Parathyroid adenoma (tissue), 2 donors: ENCODE measurements at regions not wholly inside any gene's neighbourhood (a gene's known extent, or its start where the extent isn't known, plus 50 kb on each side); places are given as distances from the start of the nearest gene placed in this dataset.

Experiments used
- H2AFZ ChIP-seq: fragments of 300-600 bp; sonication (generic); one replicate; pipeline ENCODE4 v1.7.0; 2017; ENCODE audit warnings: antibody characterized with exemption, mild to moderate bottlenecking
- H3K27ac ChIP-seq: fragments of 300-600 bp; sonication (generic); one replicate; pipeline ENCODE4 v1.7.0; 2017
- H3K27me3 ChIP-seq: fragments of 300-600 bp; sonication (generic); one replicate; pipeline ENCODE4 v1.7.0; 2017; ENCODE audit warnings: low read length; ENCODE audit not compliant: control insufficient read depth, insufficient read depth
- H3K36me3 ChIP-seq: fragments of 300-600 bp; sonication (generic); one replicate; pipeline ENCODE4 v1.7.0; 2017; ENCODE audit warnings: low read length; ENCODE audit not compliant: control insufficient read depth, insufficient read depth
- H3K4me1 ChIP-seq: fragments of 300-600 bp; sonication (generic); one replicate; pipeline ENCODE4 v1.7.0; 2017; ENCODE audit warnings: control low read depth
- H3K4me2 ChIP-seq: fragments of 300-600 bp; sonication (generic); one replicate; pipeline ENCODE4 v1.7.0; 2017; ENCODE audit warnings: low read length
- H3K4me3 ChIP-seq: fragments of 300-600 bp; sonication (generic); one replicate; pipeline ENCODE4 v1.7.0; 2017; ENCODE audit warnings: low read depth, low read length
- H3K79me2 ChIP-seq: fragments of 300-600 bp; sonication (generic); one replicate; pipeline ENCODE4 v1.7.0; 2017; ENCODE audit warnings: control low read depth
- H3K9ac ChIP-seq: fragments of 300-600 bp; sonication (generic); one replicate; pipeline ENCODE4 v1.7.0; 2017; ENCODE audit warnings: mild to moderate bottlenecking
- H3K9me3 ChIP-seq: fragments of 300-600 bp; sonication (generic); one replicate; pipeline ENCODE4 v1.7.0; 2017; ENCODE audit warnings: low read length; ENCODE audit not compliant: control insufficient read depth
- TF ChIP-seq, protein P1 (sequence below): fragments of 300-600 bp; sonication (generic); IDR thresholded peaks from one replicate; pipeline ENCODE4 v1.7.0; 2017; ENCODE audit warnings: antibody characterized with exemption, mild to moderate bottlenecking
- donor health status: primary hyperparathyroidism.

DNA sequence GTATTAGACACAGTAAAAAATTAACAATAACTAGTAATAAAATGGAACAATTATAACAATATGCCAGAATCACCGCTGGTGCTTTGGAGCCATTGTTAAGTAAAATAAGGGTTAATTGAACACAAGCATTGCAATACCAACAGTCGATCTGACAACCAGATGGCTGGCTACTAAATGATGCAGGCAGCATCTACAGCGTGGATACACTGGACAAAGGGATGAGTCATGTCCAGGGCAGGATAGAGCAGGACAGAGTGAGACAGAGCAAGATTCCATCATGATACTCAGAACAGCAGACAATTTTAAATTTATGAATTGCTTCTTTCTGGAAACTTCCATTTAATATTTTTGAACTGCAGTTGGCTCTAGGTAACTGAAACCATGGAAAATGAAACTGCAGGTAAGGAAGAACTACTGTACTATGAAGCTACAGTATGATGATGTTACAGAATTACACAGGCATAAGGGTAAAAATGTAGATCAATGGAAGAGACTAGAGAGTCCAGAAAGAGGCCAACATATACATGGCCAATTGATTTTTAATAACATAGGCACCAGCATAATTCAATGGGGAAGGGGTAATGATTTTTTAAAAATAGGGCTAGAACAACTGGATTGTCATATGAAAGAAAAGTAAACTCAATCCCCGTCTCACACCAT is 168.7 kb downstream of the RRAGC start:
- Histone ChIP-seq H3K27ac (no peak overlapping the region), H3K9me3 (no peaks in the 10 kb centered on the region), H3K27me3 (no peaks in the 10 kb centered on the region), H3K79me2 (no peaks in the 10 kb centered on the region), H3K4me3 (no peak overlapping the region), H2AFZ (no peak overlapping the region), H3K36me3 (no peaks in the 10 kb centered on the region), H3K9ac (no peak overlapping the region), H3K4me2 (no peak overlapping the region), H3K4me1 (no peaks in the 10 kb centered on the region)
- TF ChIP-seq, protein P1, sequence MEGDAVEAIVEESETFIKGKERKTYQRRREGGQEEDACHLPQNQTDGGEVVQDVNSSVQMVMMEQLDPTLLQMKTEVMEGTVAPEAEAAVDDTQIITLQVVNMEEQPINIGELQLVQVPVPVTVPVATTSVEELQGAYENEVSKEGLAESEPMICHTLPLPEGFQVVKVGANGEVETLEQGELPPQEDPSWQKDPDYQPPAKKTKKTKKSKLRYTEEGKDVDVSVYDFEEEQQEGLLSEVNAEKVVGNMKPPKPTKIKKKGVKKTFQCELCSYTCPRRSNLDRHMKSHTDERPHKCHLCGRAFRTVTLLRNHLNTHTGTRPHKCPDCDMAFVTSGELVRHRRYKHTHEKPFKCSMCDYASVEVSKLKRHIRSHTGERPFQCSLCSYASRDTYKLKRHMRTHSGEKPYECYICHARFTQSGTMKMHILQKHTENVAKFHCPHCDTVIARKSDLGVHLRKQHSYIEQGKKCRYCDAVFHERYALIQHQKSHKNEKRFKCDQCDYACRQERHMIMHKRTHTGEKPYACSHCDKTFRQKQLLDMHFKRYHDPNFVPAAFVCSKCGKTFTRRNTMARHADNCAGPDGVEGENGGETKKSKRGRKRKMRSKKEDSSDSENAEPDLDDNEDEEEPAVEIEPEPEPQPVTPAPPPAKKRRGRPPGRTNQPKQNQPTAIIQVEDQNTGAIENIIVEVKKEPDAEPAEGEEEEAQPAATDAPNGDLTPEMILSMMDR, result no peak

DNA sequence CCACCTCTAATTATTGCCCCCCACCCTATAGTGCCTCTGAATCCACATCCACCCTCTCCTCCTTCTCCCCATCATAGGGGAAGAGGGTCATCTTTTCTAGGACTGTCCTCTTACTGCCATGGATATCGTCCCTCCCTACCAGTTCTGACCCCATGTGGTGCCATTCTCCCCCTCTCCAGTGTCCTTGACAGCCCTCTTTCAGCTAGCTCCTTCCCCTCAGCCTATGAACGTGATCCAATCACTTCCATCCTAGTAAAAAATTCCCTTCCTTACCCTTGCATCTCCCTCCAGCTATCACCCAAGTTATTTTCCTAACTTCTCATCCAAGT is 172.7 kb downstream of the RRAGC start:
- no peak overlapping the region for H2AFZ ChIP-seq
- H3K27me3 ChIP-seq, result no peaks in the 10 kb centered on the region
- TF ChIP-seq, protein P1, result no peak
- H3K9ac ChIP-seq, result no peak overlapping the region
- no peaks in the 10 kb centered on the region for H3K4me1 ChIP-seq
- H3K27ac ChIP-seq, result no peak overlapping the region
- no peak overlapping the region for H3K4me3 ChIP-seq
- no peaks in the 10 kb centered on the region for H3K79me2 ChIP-seq
- H3K9me3 ChIP-seq, result no peaks in the 10 kb centered on the region
- H3K4me2 ChIP-seq, result no peak overlapping the region
- H3K36me3 ChIP-seq, result no peaks in the 10 kb centered on the region

DNA sequence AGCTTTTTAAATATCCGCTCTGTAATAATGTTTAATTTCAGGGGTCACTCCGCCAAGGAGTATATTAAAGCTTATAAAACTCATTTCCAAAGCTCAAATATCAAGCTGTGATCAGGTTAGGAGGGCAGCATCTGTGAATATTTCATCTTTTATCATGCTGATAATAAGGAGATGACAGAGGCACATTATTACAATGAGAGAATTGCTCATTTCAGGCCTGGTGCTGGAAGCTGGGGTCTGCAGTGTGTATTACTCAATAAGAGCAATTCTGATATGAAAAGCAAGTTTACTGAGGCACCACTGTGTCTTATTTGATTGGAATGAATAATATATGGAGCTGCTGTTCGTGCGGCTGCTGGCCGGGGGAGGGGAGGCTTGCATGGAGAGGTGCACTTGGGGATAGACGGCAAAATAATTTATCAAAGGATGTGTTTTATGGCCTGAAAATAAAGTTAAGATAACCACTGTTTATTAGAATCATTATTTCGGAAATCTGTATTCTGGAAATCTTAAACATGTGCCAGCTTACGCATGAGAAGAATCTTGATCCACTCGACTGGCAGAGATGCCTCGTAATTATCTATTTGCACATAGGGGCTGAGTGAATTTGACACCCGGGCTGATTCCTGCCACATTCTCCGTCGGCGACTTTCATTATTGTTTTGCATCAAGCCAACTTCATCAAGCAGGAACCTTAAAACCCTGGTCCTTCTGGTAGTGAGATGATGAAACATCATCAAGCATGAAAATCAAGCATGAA is 173.2 kb downstream of the RRAGC start:
- Histone ChIP-seq H3K9me3 (no peaks in the 10 kb centered on the region), H3K27ac (no peak overlapping the region), H3K4me1 (no peaks in the 10 kb centered on the region), H3K27me3 (no peaks in the 10 kb centered on the region), H3K4me3 (no peak overlapping the region), H3K4me2 (no peak overlapping the region), H3K36me3 (no peaks in the 10 kb centered on the region), H3K9ac (no peak overlapping the region), H2AFZ (no peak overlapping the region), H3K79me2 (no peaks in the 10 kb centered on the region)
- TF ChIP-seq, protein P1, result no peak

DNA sequence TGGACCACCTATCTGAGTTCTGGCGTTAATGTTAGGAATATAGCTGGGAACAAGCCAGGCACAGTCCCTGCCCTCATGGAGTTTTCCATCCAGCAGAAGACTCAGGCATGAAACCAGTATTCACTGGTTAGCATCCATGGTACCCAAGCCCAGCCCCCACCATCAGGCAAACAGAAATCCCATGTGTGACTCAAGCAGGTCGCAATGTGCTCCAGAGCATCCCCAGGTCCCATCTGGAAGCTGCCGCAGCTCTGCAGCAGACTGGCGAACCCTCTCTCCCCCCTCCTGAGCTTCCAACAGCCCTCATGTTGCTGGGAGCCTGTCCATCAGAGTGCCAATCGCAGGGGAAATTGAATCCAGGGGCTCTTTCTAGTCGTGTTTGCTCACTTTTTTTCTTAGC is 174.2 kb downstream of the RRAGC start:
- Histone ChIP-seq H3K27me3 (no peaks in the 10 kb centered on the region), H3K9me3 (no peaks in the 10 kb centered on the region), H3K27ac (no peak overlapping the region), H3K4me3 (no peak overlapping the region), H3K79me2 (no peaks in the 10 kb centered on the region), H3K4me1 (no peaks in the 10 kb centered on the region), H2AFZ (no peak overlapping the region), H3K36me3 (no peaks in the 10 kb centered on the region), H3K4me2 (no peak overlapping the region), H3K9ac (no peak overlapping the region)
- TF ChIP-seq, protein P1, result no peak
